ENCODE measurements at regions not wholly inside any gene's neighbourhood (a gene's known extent, or its start where the extent isn't known, plus 50 kb on each side); places are given as distances from the start of the nearest gene placed in this dataset.
"Not testable (repeated sequence)": the region's sequence is repeated elsewhere in the genome, so short reads cannot be mapped to it uniquely, and the experiment has no call there.

- Histone ChIP-seq H3K9me3 (ENCODE audit: control insufficient read depth, insufficient read depth, low read length) (peaks cover 9% of the 10 kb centered on the region), H3K4me3 (ENCODE audit: low read depth, low read length) (no peak overlapping the region), H3K9ac (ENCODE audit: low read depth, low read length) (no peak overlapping the region)
These were observed 51.9 kb upstream of the TCERG1L start for GRCh38 chr10:131363416-131363815.

GRCh38 chr10:131371571-131371970 lies 60.0 kb upstream of the TCERG1L start:
- Histone ChIP-seq H3K9me3 (ENCODE audit: control insufficient read depth, insufficient read depth, low read length) (peaks cover 9% of the 10 kb centered on the region), H3K9ac (ENCODE audit: low read depth, low read length) (no peak overlapping the region), H3K27ac (ENCODE audit: low read depth, low read length) (no peak overlapping the region), H3K4me3 (ENCODE audit: low read depth, low read length) (no peak overlapping the region), H3K4me1 (ENCODE audit: control insufficient read depth, insufficient read depth, low read length) (no peaks in the 10 kb centered on the region), H3K36me3 (ENCODE audit: control insufficient read depth, insufficient read depth, low read length) (no peaks in the 10 kb centered on the region), H3K27me3 (ENCODE audit: control insufficient read depth, insufficient read depth, low read length) (no peaks in the 10 kb centered on the region)

More at GRCh38 chr10:131363416-131363815, 51.9 kb upstream of the TCERG1L start:
- Histone ChIP-seq H3K36me3 (ENCODE audit: control insufficient read depth, insufficient read depth, low read length) (no peaks in the 10 kb centered on the region), H3K4me1 (ENCODE audit: control insufficient read depth, insufficient read depth, low read length) (no peaks in the 10 kb centered on the region; the same call in 1 of the 2 replicates), H3K27me3 (ENCODE audit: control insufficient read depth, insufficient read depth, low read length) (no peaks in the 10 kb centered on the region), H3K27ac (ENCODE audit: low read depth, low read length) (no peak overlapping the region)

DNA sequence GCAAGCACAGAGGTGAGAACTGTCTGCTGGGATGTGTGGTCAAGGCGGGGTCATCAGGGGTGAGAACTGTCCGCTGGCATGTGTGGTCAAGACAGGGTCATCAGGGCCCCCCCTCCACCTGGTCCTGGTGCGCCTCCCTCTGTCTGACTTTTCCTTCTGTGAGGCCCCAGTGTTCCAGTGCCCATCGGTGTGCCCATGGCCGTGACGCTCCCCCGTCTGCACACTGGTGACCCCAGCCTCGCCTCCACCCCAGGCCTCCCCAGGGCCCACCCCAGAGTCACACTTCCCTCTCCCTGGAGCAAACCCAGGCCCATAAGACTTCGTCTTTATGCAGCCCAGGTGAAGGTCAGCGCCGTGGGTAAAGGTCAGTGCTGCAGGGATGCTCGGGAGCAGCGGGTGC lies 70.1 kb upstream of the TCERG1L start:
- no peak overlapping the region for H3K27ac ChIP-seq (ENCODE audit: low read depth, low read length)
- no peaks in the 10 kb centered on the region for H3K27me3 ChIP-seq (ENCODE audit: control insufficient read depth, insufficient read depth, low read length)
- H3K9me3 ChIP-seq (ENCODE audit: control insufficient read depth, insufficient read depth, low read length): no peaks in the 10 kb centered on the region
- no peaks in the 10 kb centered on the region for H3K4me1 ChIP-seq (ENCODE audit: control insufficient read depth, insufficient read depth, low read length)
- no peak overlapping the region for H3K9ac ChIP-seq (ENCODE audit: low read depth, low read length)
- H3K4me3 ChIP-seq (ENCODE audit: low read depth, low read length): no peak overlapping the region
- no peaks in the 10 kb centered on the region for H3K36me3 ChIP-seq (ENCODE audit: control insufficient read depth, insufficient read depth, low read length)

- H3K4me3 ChIP-seq (ENCODE audit: low read depth, low read length); H3K4me1 ChIP-seq (ENCODE audit: control insufficient read depth, insufficient read depth, low read length); H3K9ac ChIP-seq (ENCODE audit: low read depth, low read length); H3K36me3 ChIP-seq (ENCODE audit: control insufficient read depth, insufficient read depth, low read length); H3K27ac ChIP-seq (ENCODE audit: low read depth, low read length); H3K9me3 ChIP-seq (ENCODE audit: control insufficient read depth, insufficient read depth, low read length): not testable (repeated sequence)
- H3K27me3 ChIP-seq (ENCODE audit: control insufficient read depth, insufficient read depth, low read length): peaks cover 17% of the 10 kb centered on the region
These were observed 73.8 kb upstream of the TCERG1L start for GRCh38 chr10:131385161-131385872.

GRCh38 chr10:131387018-131387529 lies 75.6 kb upstream of the TCERG1L start:
- Histone ChIP-seq H3K9ac (ENCODE audit: low read depth, low read length) (no peak overlapping the region), H3K27ac (ENCODE audit: low read depth, low read length) (no peak overlapping the region), H3K36me3 (ENCODE audit: control insufficient read depth, insufficient read depth, low read length) (no peaks in the 10 kb centered on the region), H3K4me3 (ENCODE audit: low read depth, low read length) (no peak overlapping the region), H3K27me3 (ENCODE audit: control insufficient read depth, insufficient read depth, low read length) (peaks cover 17% of the 10 kb centered on the region), H3K4me1 (ENCODE audit: control insufficient read depth, insufficient read depth, low read length) (no peaks in the 10 kb centered on the region), H3K9me3 (ENCODE audit: control insufficient read depth, insufficient read depth, low read length) (no peaks in the 10 kb centered on the region)

GRCh38 chr10:131391936-131392335 lies 80.4 kb upstream of the TCERG1L start:
- no peak overlapping the region for H3K4me3 ChIP-seq (ENCODE audit: low read depth, low read length)
- no peaks in the 10 kb centered on the region for H3K4me1 ChIP-seq (ENCODE audit: control insufficient read depth, insufficient read depth, low read length)
- no peak overlapping the region for H3K9ac ChIP-seq (ENCODE audit: low read depth, low read length)

GRCh38 chr10:131396121-131397050 lies 84.9 kb upstream of the TCERG1L start:
- Histone ChIP-seq H3K36me3 (ENCODE audit: control insufficient read depth, insufficient read depth, low read length) (no peaks in the 10 kb centered on the region), H3K4me1 (ENCODE audit: control insufficient read depth, insufficient read depth, low read length) (no peaks in the 10 kb centered on the region), H3K4me3 (ENCODE audit: low read depth, low read length) (no peak overlapping the region), H3K27me3 (ENCODE audit: control insufficient read depth, insufficient read depth, low read length) (no peaks in the 10 kb centered on the region), H3K9ac (ENCODE audit: low read depth, low read length) (no peak overlapping the region), H3K27ac (ENCODE audit: low read depth, low read length) (no peak overlapping the region), H3K9me3 (ENCODE audit: control insufficient read depth, insufficient read depth, low read length) (no peaks in the 10 kb centered on the region)

More at GRCh38 chr10:131391936-131392335, 80.4 kb upstream of the TCERG1L start:
- no peaks in the 10 kb centered on the region for H3K9me3 ChIP-seq (ENCODE audit: control insufficient read depth, insufficient read depth, low read length)
- peaks cover 17% of the 10 kb centered on the region for H3K27me3 ChIP-seq (ENCODE audit: control insufficient read depth, insufficient read depth, low read length)
- no peak overlapping the region for H3K27ac ChIP-seq (ENCODE audit: low read depth, low read length)
- H3K36me3 ChIP-seq (ENCODE audit: control insufficient read depth, insufficient read depth, low read length): no peaks in the 10 kb centered on the region

DNA sequence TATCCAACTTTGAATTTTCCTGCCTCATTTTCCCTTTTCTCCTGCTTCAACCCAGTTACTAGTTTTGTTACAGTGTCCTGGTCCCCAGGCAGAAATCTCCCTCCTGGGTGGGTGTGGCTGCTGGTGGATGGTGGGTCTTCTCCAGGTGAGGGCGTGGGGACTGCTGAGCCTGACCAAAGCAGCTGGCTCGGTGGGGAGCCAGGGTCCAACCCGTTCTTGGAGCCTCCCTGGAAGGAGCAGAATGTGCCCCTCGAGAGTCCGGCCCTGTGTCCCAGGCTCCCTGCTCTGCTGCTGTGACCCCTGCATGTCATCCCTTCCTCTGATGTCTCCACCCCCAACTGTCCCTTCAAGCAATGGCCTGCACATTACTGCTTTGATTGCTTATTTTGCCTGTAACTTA lies 86.6 kb upstream of the TCERG1L start:
- H3K36me3 ChIP-seq (ENCODE audit: control insufficient read depth, insufficient read depth, low read length): no peaks in the 10 kb centered on the region
- no peaks in the 10 kb centered on the region for H3K27me3 ChIP-seq (ENCODE audit: control insufficient read depth, insufficient read depth, low read length)
- no peaks in the 10 kb centered on the region for H3K9me3 ChIP-seq (ENCODE audit: control insufficient read depth, insufficient read depth, low read length)
- H3K27ac ChIP-seq (ENCODE audit: low read depth, low read length): no peak overlapping the region
- H3K9ac ChIP-seq (ENCODE audit: low read depth, low read length): no peak overlapping the region
- no peaks in the 10 kb centered on the region for H3K4me1 ChIP-seq (ENCODE audit: control insufficient read depth, insufficient read depth, low read length)
- no peak overlapping the region for H3K4me3 ChIP-seq (ENCODE audit: low read depth, low read length)

DNA sequence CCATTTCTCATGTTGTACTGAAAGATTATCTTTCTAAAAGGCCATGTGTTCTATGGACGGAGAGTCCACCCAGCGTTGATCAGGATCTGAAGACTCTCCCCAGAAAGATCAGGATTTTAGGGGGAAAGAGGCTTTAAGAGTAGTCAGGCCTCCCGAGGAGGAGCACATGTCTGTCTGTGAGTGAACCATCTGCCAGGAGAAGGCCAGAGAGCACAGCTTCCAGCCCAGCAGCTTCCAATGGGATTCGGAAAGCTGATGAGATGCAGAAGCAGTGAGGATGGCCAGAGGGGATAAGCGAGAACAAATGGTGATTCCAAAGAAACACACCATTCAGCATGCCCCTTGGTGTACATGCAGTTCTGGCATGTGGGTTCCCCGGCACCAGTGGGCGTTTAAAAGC lies 88.5 kb upstream of the TCERG1L start:
- H3K4me3 ChIP-seq (ENCODE audit: low read depth, low read length): no peak overlapping the region
- H3K9me3 ChIP-seq (ENCODE audit: control insufficient read depth, insufficient read depth, low read length): no peaks in the 10 kb centered on the region
- H3K4me1 ChIP-seq (ENCODE audit: control insufficient read depth, insufficient read depth, low read length): no peaks in the 10 kb centered on the region
- H3K36me3 ChIP-seq (ENCODE audit: control insufficient read depth, insufficient read depth, low read length): no peaks in the 10 kb centered on the region
- H3K9ac ChIP-seq (ENCODE audit: low read depth, low read length): no peak overlapping the region
- no peaks in the 10 kb centered on the region for H3K27me3 ChIP-seq (ENCODE audit: control insufficient read depth, insufficient read depth, low read length)
- no peak overlapping the region for H3K27ac ChIP-seq (ENCODE audit: low read depth, low read length)

DNA sequence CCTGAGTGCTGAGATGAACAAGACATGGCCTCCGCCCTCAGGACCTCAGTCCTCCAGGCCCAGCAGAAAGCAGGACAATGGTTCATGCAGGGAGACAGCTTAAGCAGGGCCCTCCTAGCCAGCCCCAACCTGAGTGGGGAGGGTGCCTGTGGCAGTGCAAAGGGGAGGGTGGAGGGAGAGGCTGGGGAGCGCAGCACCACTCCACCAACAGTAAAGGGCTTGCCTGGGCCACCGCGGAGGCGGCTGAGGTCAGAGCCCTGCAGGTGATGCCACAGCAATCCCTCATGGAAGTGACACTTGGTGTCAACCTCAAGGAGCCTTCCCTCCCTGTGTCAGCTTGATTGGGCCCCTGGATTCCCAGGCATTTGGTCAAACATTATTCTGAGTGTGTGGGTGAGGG lies 89.0 kb upstream of the TCERG1L start:
- Histone ChIP-seq H3K9ac (ENCODE audit: low read depth, low read length) (no peak overlapping the region), H3K36me3 (ENCODE audit: control insufficient read depth, insufficient read depth, low read length) (no peaks in the 10 kb centered on the region), H3K27me3 (ENCODE audit: control insufficient read depth, insufficient read depth, low read length) (no peaks in the 10 kb centered on the region), H3K9me3 (ENCODE audit: control insufficient read depth, insufficient read depth, low read length) (no peaks in the 10 kb centered on the region), H3K4me1 (ENCODE audit: control insufficient read depth, insufficient read depth, low read length) (no peaks in the 10 kb centered on the region), H3K27ac (ENCODE audit: low read depth, low read length) (no peak overlapping the region), H3K4me3 (ENCODE audit: low read depth, low read length) (no peak overlapping the region)
